ENCODE measurements at regions not wholly inside any gene's neighbourhood (a gene's known extent, or its start where the extent isn't known, plus 50 kb on each side); places are given as distances from the start of the nearest gene placed in this dataset.

DNA sequence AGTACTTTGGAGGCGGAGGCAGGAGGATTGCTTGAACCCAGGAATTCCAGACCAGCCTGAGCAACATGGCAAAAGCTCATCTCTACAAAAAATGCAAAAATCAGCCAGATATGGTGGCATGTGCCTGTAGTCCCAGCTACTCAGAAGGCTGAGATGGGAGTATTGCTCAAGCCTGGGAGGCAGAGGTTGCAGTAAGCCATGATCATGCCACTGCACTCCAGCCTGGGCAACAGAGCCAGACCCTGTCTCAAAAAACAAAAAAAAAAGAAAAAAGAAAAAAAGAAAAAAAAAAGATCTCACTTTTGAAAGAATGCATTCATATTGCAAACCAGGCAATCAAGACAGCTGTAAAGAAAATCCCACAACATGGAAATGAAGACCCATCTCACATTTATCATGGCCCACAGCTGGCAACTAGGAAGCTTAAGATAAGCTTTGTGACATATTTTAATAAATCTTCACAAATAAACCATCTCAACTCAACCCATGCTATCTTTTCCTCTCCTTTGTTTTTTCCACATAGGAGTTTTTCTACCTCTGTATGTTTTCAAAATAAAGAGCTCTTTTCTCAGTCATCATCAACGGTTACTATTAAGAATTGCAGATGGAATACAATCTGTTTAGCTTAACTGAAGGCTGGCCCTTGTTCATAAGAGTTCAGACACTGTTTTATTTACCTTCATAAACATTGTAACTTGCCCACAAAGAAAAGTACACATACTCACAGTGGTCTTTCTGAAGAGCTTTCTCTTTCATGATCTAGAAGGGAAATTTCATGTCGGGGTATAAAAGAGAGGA lies 137.0 kb downstream of the MREG start:
- Histone ChIP-seq H3K36me3 (no peaks in the 10 kb centered on the region), H3K9me3 (no peaks in the 10 kb centered on the region)

GRCh38 chr2:215874418-215874817 lies 138.9 kb downstream of the MREG start:
- no peak for DNase-seq
- Histone ChIP-seq H3K27ac (no peak overlapping the region), H3K4me1 (no peaks in the 10 kb centered on the region), H3K4me3 (no peak overlapping the region), H3K36me3 (no peaks in the 10 kb centered on the region), H3K9me3 (no peaks in the 10 kb centered on the region), H3K27me3 (no peaks in the 10 kb centered on the region)
- intact Hi-C loops (cut with DNase I) = no loop called here
- no peak for TF ChIP-seq POLR2A (IDR thresholded peaks at IDR 0.05)
- WGBS, 2 donors = 74 to 91% methylated on average over 2 of the region's 2 CpGs

More for the DNA sequence above, 137.0 kb downstream of the MREG start:
- Histone ChIP-seq H3K4me3 (no peak overlapping the region), H3K27ac (no peak overlapping the region), H3K27me3 (no peaks in the 10 kb centered on the region), H3K4me1 (peaks cover 0 to 4% (median 0%) of the 10 kb centered on the region in 3 donors)
- DNase-seq = no peak
- TF ChIP-seq, protein P1, sequence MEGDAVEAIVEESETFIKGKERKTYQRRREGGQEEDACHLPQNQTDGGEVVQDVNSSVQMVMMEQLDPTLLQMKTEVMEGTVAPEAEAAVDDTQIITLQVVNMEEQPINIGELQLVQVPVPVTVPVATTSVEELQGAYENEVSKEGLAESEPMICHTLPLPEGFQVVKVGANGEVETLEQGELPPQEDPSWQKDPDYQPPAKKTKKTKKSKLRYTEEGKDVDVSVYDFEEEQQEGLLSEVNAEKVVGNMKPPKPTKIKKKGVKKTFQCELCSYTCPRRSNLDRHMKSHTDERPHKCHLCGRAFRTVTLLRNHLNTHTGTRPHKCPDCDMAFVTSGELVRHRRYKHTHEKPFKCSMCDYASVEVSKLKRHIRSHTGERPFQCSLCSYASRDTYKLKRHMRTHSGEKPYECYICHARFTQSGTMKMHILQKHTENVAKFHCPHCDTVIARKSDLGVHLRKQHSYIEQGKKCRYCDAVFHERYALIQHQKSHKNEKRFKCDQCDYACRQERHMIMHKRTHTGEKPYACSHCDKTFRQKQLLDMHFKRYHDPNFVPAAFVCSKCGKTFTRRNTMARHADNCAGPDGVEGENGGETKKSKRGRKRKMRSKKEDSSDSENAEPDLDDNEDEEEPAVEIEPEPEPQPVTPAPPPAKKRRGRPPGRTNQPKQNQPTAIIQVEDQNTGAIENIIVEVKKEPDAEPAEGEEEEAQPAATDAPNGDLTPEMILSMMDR (IDR thresholded peaks at IDR 0.05) = no peak
- WGBS, 2 donors = 36 to 51% methylated on average over 3 of the region's 3 CpGs
- intact Hi-C loops (cut with DNase I) = no loop called here

GRCh38 chr2:215870986-215871385 lies 142.4 kb downstream of the MREG start:
- WGBS, 2 donors = 90% methylated on average over 2 of the region's 2 CpGs
- no peak overlapping the region for H3K4me3 ChIP-seq
- H3K27ac ChIP-seq = no peak overlapping the region
- TF ChIP-seq POLR2A (IDR thresholded peaks at IDR 0.05) = no peak
- TF ChIP-seq, protein P1 (IDR thresholded peaks at IDR 0.05) = peak in 1 of 6 experiments; percentile 21
- DNase-seq = no peak
- no peaks in the 10 kb centered on the region for H3K36me3 ChIP-seq
- H3K4me1 ChIP-seq = no peaks in the 10 kb centered on the region
- no peaks in the 10 kb centered on the region for H3K27me3 ChIP-seq
- no peaks in the 10 kb centered on the region for H3K9me3 ChIP-seq
- intact Hi-C loops (cut with DNase I) = no loop called here

DNA sequence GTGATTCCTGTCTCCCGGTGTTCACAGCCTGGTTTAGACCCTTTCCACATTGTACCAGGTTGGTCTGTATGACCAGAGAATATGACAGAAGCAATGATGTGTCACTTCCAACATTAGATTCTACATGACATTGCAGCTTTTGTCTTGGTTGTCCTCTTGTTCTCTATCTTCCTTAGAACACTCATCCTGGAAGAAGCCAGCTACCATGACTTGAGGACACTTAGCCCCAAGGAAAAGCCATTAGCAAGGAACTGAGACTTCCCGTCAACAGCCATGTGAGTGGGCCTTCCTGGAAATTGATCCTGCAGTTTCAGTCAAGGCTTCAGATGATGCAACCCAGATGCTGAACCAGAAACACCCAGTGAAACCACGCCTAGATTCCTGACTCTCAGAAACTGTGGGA lies 143.3 kb downstream of the MREG start:
- 71 to 75% methylated on average over 3 of the region's 3 CpGs for WGBS, 2 donors
- H3K4me1 ChIP-seq = no peaks in the 10 kb centered on the region
- no peak overlapping the region for H3K27ac ChIP-seq
- TF ChIP-seq, protein P1 (IDR thresholded peaks at IDR 0.05) = no peak
- TF ChIP-seq POLR2A (IDR thresholded peaks at IDR 0.05) = no peak
- no peaks in the 10 kb centered on the region for H3K36me3 ChIP-seq
- intact Hi-C loops (cut with DNase I) = no loop called here
- H3K27me3 ChIP-seq = no peaks in the 10 kb centered on the region
- H3K4me3 ChIP-seq = no peak overlapping the region
- no peaks in the 10 kb centered on the region for H3K9me3 ChIP-seq
- DNase-seq = no peak

DNA sequence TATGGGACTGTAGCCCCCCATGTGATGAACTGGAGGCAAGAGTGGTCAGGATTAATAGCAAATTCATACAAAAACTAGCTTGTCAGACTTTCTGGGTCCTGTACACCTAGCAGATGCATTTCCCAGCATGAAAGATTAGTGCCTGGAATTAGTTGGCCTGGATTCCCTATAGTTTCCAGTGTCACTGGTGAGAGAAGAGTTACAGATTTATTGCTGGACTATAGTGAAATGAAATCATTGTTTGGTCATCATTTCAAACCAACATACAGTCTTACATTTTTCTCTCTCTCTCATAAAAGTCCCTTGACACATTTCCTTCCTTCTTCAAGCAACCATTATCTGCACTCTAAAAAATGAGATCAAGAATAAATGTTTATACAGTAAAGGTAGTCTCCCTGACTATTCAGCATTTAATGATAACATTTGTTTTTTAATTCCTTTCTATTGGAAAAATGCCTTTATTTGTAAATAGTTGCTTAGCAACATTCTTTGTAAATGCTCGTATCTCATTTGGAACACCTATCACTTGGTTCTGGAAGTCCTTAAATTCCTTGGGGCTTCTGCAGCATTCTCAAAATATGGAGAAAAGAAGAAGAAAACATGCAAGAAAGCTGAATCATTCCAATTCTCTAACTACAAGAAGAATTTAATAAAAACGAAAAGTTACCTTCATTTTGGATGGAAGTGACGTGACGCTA lies 144.4 kb downstream of the MREG start:
- WGBS, 2 donors = 66 to 73% methylated on average over 4 of the region's 4 CpGs
- no peak for DNase-seq
- Histone ChIP-seq H3K9me3 (no peaks in the 10 kb centered on the region), H3K27ac (no peak overlapping the region), H3K4me1 (no peaks in the 10 kb centered on the region), H3K36me3 (no peaks in the 10 kb centered on the region), H3K4me3 (no peak overlapping the region), H3K27me3 (no peaks in the 10 kb centered on the region)
- TF ChIP-seq, protein P1 (IDR thresholded peaks at IDR 0.05) = no peak
- no peak for TF ChIP-seq POLR2A (IDR thresholded peaks at IDR 0.05)
- intact Hi-C loops (cut with DNase I) = no loop called here
